GM12875 (cell line): ENCODE measurements at regions not wholly inside any gene's neighbourhood (a gene's known extent, or its start where the extent isn't known, plus 50 kb on each side); places are given as distances from the start of the nearest gene placed in this dataset.

Experiments
- H3K4me3 ChIP-seq: one replicate; pipeline ENCODE4 v1.5.1; 2011; ENCODE audit warnings: low read depth, low read length, control low read depth
- TF ChIP-seq, protein P1 (sequence below): IDR thresholded peaks from 2 replicates; pipeline ENCODE4 v1.5.1; 2011; ENCODE audit warnings: low read depth, mild to moderate bottlenecking, control low read depth, inconsistent platforms, low read length, moderate library complexity, borderline replicate concordance; ENCODE audit not compliant: insufficient read depth

DNA sequence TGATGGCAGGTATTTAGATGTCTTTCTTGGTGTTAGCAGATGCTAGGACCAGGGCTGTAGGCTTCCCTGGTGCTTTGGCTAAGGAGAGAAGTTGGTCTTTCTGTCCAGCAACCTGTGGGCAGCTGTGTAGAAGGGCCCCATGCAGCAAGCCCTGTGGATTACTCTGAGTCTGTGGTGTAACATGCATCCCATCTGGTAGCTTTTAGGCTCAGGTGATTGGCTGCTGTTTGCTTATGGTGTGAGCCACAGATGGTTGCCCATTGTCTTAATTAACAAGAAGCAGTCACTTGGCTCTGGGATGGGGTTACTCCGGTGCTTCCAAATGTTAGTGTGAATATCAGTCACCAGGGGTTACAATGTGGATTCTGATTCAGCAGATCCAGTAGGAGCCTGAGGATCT lies 368.6 kb upstream of the C2CD4B start:
- TF ChIP-seq, protein P1, sequence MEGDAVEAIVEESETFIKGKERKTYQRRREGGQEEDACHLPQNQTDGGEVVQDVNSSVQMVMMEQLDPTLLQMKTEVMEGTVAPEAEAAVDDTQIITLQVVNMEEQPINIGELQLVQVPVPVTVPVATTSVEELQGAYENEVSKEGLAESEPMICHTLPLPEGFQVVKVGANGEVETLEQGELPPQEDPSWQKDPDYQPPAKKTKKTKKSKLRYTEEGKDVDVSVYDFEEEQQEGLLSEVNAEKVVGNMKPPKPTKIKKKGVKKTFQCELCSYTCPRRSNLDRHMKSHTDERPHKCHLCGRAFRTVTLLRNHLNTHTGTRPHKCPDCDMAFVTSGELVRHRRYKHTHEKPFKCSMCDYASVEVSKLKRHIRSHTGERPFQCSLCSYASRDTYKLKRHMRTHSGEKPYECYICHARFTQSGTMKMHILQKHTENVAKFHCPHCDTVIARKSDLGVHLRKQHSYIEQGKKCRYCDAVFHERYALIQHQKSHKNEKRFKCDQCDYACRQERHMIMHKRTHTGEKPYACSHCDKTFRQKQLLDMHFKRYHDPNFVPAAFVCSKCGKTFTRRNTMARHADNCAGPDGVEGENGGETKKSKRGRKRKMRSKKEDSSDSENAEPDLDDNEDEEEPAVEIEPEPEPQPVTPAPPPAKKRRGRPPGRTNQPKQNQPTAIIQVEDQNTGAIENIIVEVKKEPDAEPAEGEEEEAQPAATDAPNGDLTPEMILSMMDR = no peak
- no peak overlapping the region for H3K4me3 ChIP-seq

DNA sequence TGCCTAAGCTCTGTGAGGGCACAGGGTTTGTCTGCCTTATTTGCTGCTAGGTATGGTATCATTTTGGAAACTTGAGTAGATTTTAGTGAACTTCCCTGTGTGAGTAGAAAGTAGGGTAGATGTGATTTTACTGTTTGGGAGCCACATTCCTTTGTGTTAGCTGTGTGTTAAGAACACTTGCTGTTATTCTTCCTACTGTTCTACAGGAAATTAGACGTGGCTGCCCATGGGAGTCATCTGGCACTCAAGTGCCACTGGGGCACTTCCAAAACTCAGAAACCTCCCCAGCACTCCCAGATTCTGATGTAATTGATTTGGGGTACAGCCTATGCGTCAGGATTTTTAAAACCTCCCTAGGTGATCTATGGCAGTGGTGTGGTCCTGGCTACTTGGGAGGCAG lies 369.9 kb upstream of the C2CD4B start:
- TF ChIP-seq, protein P1 = no peak
- H3K4me3 ChIP-seq = no peak overlapping the region

DNA sequence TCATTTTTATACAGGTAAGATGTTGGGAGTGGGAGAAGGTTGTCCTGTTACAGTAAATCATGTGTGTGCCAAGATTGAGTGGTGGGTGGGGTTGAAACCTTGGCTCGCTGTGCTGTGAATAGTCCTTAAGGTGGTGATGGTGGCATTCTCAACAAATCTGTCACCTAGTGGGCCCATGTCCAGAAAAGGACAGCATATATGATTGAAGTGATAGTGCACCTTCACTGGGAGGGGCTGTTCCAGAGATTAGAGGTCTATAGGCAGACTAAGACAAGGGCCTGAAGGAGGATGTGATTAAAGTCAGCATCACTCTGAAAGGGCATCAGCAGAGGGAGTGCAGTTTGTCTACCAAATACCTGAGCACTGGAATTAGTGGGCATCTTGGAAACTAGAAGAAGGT lies 374.2 kb upstream of the C2CD4B start:
- TF ChIP-seq, protein P1 = no peak
- H3K4me3 ChIP-seq = no peak overlapping the region

DNA sequence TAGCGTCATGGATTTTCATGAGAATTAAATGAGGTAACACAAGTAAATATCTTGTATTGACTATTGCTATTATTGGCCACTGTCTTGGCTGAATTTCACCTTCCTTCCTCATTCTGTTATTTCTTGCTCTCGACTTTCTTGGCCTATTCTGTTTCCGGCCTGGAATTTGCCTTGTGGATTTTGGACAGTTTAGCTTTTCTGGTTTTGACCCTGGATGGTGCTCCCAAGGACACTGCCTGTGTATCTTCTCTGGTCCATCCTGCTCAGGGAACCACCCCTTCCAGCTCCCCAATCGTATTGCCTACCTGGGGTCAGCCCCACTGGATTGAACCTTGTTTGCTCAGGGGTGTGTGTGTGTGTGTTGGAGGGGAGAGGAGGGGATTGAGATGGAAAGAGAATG lies 376.2 kb upstream of the C2CD4B start:
- H3K4me3 ChIP-seq = no peak overlapping the region
- TF ChIP-seq, protein P1 = no peak

DNA sequence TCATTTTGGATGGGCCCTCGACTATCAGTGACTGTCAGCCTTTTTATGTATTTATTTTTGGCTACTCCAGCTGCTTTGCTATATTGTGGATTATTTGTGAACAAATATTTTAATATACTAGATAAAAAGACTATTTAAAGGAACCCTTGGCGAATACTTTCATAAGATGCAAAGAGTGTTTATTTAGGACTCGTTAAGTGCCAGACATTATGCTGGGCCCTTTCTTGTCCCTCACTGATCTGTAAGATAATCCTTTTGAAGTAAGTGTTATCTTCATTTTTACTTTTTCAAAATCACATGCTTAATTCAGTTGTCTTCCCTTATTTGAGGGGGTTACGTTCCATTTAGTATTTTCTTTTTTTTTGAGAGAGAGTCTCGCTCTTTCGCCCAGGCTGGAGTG lies 376.8 kb upstream of the C2CD4B start:
- TF ChIP-seq, protein P1 = no peak
- no peak overlapping the region for H3K4me3 ChIP-seq

GRCh38 chr15:62544446-62544845 lies 379.4 kb upstream of the C2CD4B start:
- H3K4me3 ChIP-seq = no peak overlapping the region
- TF ChIP-seq, protein P1 = no peak

- H3K4me3 ChIP-seq = no peak overlapping the region
- TF ChIP-seq, protein P1 = no peak
Observed at GRCh38 chr15:62545467-62546227, 380.6 kb upstream of the C2CD4B start.
